ENCODE measurements at regions not wholly inside any gene's neighbourhood (a gene's known extent, or its start where the extent isn't known, plus 50 kb on each side); places are given as distances from the start of the nearest gene placed in this dataset.

GRCh38 chr9:108473209-108474112 is 382.3 kb downstream of the ACTL7B start:
- Mint-ChIP-seq H3K36me3 (ENCODE audit: low read depth) (no peaks in the 10 kb centered on the region), H3K27ac (no peak overlapping the region), H3K27me3 (no peaks in the 10 kb centered on the region), H3K9me3 (peaks cover 2% of the 10 kb centered on the region), H3K4me1 (no peaks in the 10 kb centered on the region), H3K4me3 (no peak overlapping the region)
- DNase-seq, result no peak
- POLR2A ChIA-PET, result no interaction called here
- CTCF ChIA-PET, result no interaction called here

GRCh38 chr9:108469654-108470053 is 386.1 kb downstream of the ACTL7B start:
- Mint-ChIP-seq H3K4me1 (no peaks in the 10 kb centered on the region), H3K9me3 (peaks cover 2% of the 10 kb centered on the region), H3K27ac (no peak overlapping the region), H3K4me3 (no peak overlapping the region), H3K36me3 (ENCODE audit: low read depth) (no peaks in the 10 kb centered on the region), H3K27me3 (no peaks in the 10 kb centered on the region)
- ChIA-PET CTCF (no interaction called here), POLR2A (no interaction called here)
- DNase-seq, result no peak

- POLR2A ChIA-PET, result no interaction called here
- DNase-seq, result no peak
- CTCF ChIA-PET, result no interaction called here
- Mint-ChIP-seq H3K9me3 (no peaks in the 10 kb centered on the region), H3K4me3 (no peak overlapping the region), H3K27me3 (no peaks in the 10 kb centered on the region), H3K27ac (no peak overlapping the region), H3K36me3 (ENCODE audit: low read depth) (no peaks in the 10 kb centered on the region), H3K4me1 (no peaks in the 10 kb centered on the region)
These were observed 387.4 kb downstream of the ACTL7B start for GRCh38 chr9:108468364-108468763.

GRCh38 chr9:108467653-108468324 is 388.0 kb downstream of the ACTL7B start:
- H3K27ac Mint-ChIP-seq, result no peak overlapping the region
- no peak for DNase-seq
- H3K36me3 Mint-ChIP-seq (ENCODE audit: low read depth), result no peaks in the 10 kb centered on the region
- H3K27me3 Mint-ChIP-seq, result no peaks in the 10 kb centered on the region
- ChIA-PET POLR2A (no interaction called here), CTCF (no interaction called here)
- H3K4me3 Mint-ChIP-seq, result no peak overlapping the region
- no peaks in the 10 kb centered on the region for H3K4me1 Mint-ChIP-seq
- no peaks in the 10 kb centered on the region for H3K9me3 Mint-ChIP-seq

GRCh38 chr9:108467161-108467560 is 388.6 kb downstream of the ACTL7B start:
- Mint-ChIP-seq H3K27me3 (no peaks in the 10 kb centered on the region), H3K4me1 (no peaks in the 10 kb centered on the region), H3K36me3 (ENCODE audit: low read depth) (no peaks in the 10 kb centered on the region), H3K27ac (no peak overlapping the region), H3K9me3 (no peaks in the 10 kb centered on the region), H3K4me3 (no peak overlapping the region)
- ChIA-PET CTCF (no interaction called here), POLR2A (no interaction called here)
- DNase-seq, result no peak

GRCh38 chr9:108466304-108466703 is 389.5 kb downstream of the ACTL7B start:
- no peaks in the 10 kb centered on the region for H3K27me3 Mint-ChIP-seq
- CTCF ChIA-PET, result no interaction called here
- no peak for DNase-seq
- no peak overlapping the region for H3K27ac Mint-ChIP-seq
- H3K4me1 Mint-ChIP-seq, result no peaks in the 10 kb centered on the region
- no peaks in the 10 kb centered on the region for H3K9me3 Mint-ChIP-seq
- no peaks in the 10 kb centered on the region for H3K36me3 Mint-ChIP-seq (ENCODE audit: low read depth)
- POLR2A ChIA-PET, result no interaction called here
- no peak overlapping the region for H3K4me3 Mint-ChIP-seq

GRCh38 chr9:108463932-108464606 is 391.7 kb downstream of the ACTL7B start:
- H3K9me3 Mint-ChIP-seq, result no peaks in the 10 kb centered on the region
- ChIA-PET POLR2A (no interaction called here), CTCF (no interaction called here)
- H3K27me3 Mint-ChIP-seq, result no peaks in the 10 kb centered on the region
- DNase-seq, result no peak
- no peaks in the 10 kb centered on the region for H3K4me1 Mint-ChIP-seq
- no peaks in the 10 kb centered on the region for H3K36me3 Mint-ChIP-seq (ENCODE audit: low read depth)
- H3K4me3 Mint-ChIP-seq, result no peak overlapping the region
- H3K27ac Mint-ChIP-seq, result no peak overlapping the region

GRCh38 chr9:108456903-108457302 is 398.9 kb downstream of the ACTL7B start:
- H3K27me3 Mint-ChIP-seq, result no peaks in the 10 kb centered on the region
- POLR2A ChIA-PET, result no interaction called here
- CTCF ChIA-PET, result no interaction called here

GRCh38 chr9:108445431-108446071 is 410.2 kb downstream of the ACTL7B start:
- no peaks in the 10 kb centered on the region for H3K36me3 Mint-ChIP-seq (ENCODE audit: low read depth)
- peaks cover 6% of the 10 kb centered on the region for H3K9me3 Mint-ChIP-seq
- no peaks in the 10 kb centered on the region for H3K27me3 Mint-ChIP-seq
- ChIA-PET POLR2A (no interaction called here), CTCF (no interaction called here)
- no peak overlapping the region for H3K27ac Mint-ChIP-seq
- H3K4me3 Mint-ChIP-seq, result no peak overlapping the region
- DNase-seq, result no peak
- no peaks in the 10 kb centered on the region for H3K4me1 Mint-ChIP-seq

More at GRCh38 chr9:108456903-108457302, 398.9 kb downstream of the ACTL7B start:
- Mint-ChIP-seq H3K4me3 (no peak overlapping the region), H3K36me3 (ENCODE audit: low read depth) (no peaks in the 10 kb centered on the region), H3K4me1 (no peaks in the 10 kb centered on the region), H3K27ac (no peak overlapping the region), H3K9me3 (no peaks in the 10 kb centered on the region)
- no peak for DNase-seq

GRCh38 chr9:108444400-108445358 is 411.1 kb downstream of the ACTL7B start:
- H3K4me3 Mint-ChIP-seq, result no peak overlapping the region
- no peaks in the 10 kb centered on the region for H3K36me3 Mint-ChIP-seq (ENCODE audit: low read depth)
- no peaks in the 10 kb centered on the region for H3K4me1 Mint-ChIP-seq
- CTCF ChIA-PET, result no interaction called here
- no peaks in the 10 kb centered on the region for H3K27me3 Mint-ChIP-seq
- H3K27ac Mint-ChIP-seq, result no peak overlapping the region
- POLR2A ChIA-PET, result no interaction called here
- DNase-seq, result no peak
- peaks cover 6% of the 10 kb centered on the region for H3K9me3 Mint-ChIP-seq

GRCh38 chr9:108443741-108444140 is 412.0 kb downstream of the ACTL7B start:
- CTCF ChIA-PET, result no interaction called here
- no peak for DNase-seq
- Mint-ChIP-seq H3K9me3 (peaks cover 2% of the 10 kb centered on the region), H3K27ac (no peak overlapping the region), H3K4me1 (no peaks in the 10 kb centered on the region), H3K4me3 (no peak overlapping the region), H3K27me3 (no peaks in the 10 kb centered on the region), H3K36me3 (ENCODE audit: low read depth) (no peaks in the 10 kb centered on the region)
- POLR2A ChIA-PET, result no interaction called here

- no peak for DNase-seq
- POLR2A ChIA-PET, result no interaction called here
- Mint-ChIP-seq H3K4me3 (no peak overlapping the region), H3K36me3 (ENCODE audit: low read depth) (no peaks in the 10 kb centered on the region), H3K27me3 (no peaks in the 10 kb centered on the region), H3K4me1 (no peaks in the 10 kb centered on the region), H3K9me3 (peaks cover 2% of the 10 kb centered on the region), H3K27ac (no peak overlapping the region)
- CTCF ChIA-PET, result no interaction called here
These were observed 412.7 kb downstream of the ACTL7B start for GRCh38 chr9:108443019-108443633.
